Left lung (tissue), 4 donors: ENCODE measurements at regions not wholly inside any gene's neighbourhood (a gene's known extent, or its start where the extent isn't known, plus 50 kb on each side); places are given as distances from the start of the nearest gene placed in this dataset.

ENCODE experiments used
- ATAC-seq: fragments of 200-7000 bp; cut with Tn5 transposase; one replicate; pipeline ENCODE4 v1.9.1; 2020; ENCODE audit warnings: moderate library complexity
- DNase-seq, 4 donors: peaks; one replicate each; pipeline ENCODE4 v3.0.0-alpha.2; 2013 to 2020
- H3K27ac ChIP-seq, 2 donors: fragments of 200-600 bp; sonication (generic) in 1 of 2; one replicate each; pipeline versions ENCODE4 v1.5.0 to v1.8.0; 2020 to 2021
- H3K27me3 ChIP-seq, 2 donors: fragments of 200-600 bp; sonication (generic) in 1 of 2; one replicate each; pipeline versions ENCODE4 v1.5.0 to v1.8.0; 2020 to 2021
- H3K36me3 ChIP-seq, 2 donors: fragments of 200-600 bp; sonication (generic) in 1 of 2; one replicate each; pipeline versions ENCODE4 v1.5.0 to v1.8.0; 2020 to 2021
- H3K4me1 ChIP-seq, 2 donors: fragments of 200-600 bp; one replicate each; pipeline ENCODE4 v1.8.0; 2021
- H3K4me3 ChIP-seq, 2 donors: fragments of 200-600 bp; sonication (generic) in 1 of 2; one replicate each; pipeline versions ENCODE4 v1.5.0 to v1.8.0; 2020 to 2021; ENCODE audit warnings: mild to moderate bottlenecking in 1 of 2
- H3K9me3 ChIP-seq, 2 donors: fragments of 200-600 bp; sonication (generic) in 1 of 2; one replicate each; pipeline versions ENCODE4 v1.5.0 to v1.8.0; 2020 to 2021
- CTCF ChIP-seq, 2 donors: fragments of 200-600 bp; sonication (generic) in 1 of 2; IDR thresholded peaks; one replicate each; pipeline versions ENCODE4 v1.5.0 to v1.8.0; 2021; ENCODE audit warnings: antibody characterized with exemption in 2 of 2
- intact Hi-C, 2 donors: fragments of 100-400 bp; cut with DNase I; formaldehyde crosslinking; loops; one replicate each; pipeline versions ENCODE4 v1.11.2 to v1.14.2; 2022
- donor health status: DM: no; HTN: yes; CAD: no.
- donor health status: DM: no; HTN: no; CAD: no.

- intact Hi-C loops: no loop called here
- Histone ChIP-seq H3K36me3 (no peaks in the 10 kb centered on the region), H3K27ac (no peak overlapping the region), H3K27me3 (no peaks in the 10 kb centered on the region), H3K9me3 (no peaks in the 10 kb centered on the region), H3K4me3 (no peak overlapping the region), H3K4me1 (no peaks in the 10 kb centered on the region)
- TF ChIP-seq CTCF (IDR thresholded peaks at IDR 0.05): no peak
- ATAC-seq (no peak), DNase-seq (no peak)
Measured at GRCh38 chr6:134676307-134677281, 273.3 kb downstream of the ALDH8A1 start.

- intact Hi-C loops: no loop called here
- ATAC-seq (no peak), DNase-seq (no peak)
- Histone ChIP-seq H3K4me1 (no peaks in the 10 kb centered on the region), H3K36me3 (no peaks in the 10 kb centered on the region), H3K9me3 (no peaks in the 10 kb centered on the region), H3K4me3 (no peak overlapping the region), H3K27ac (no peak overlapping the region), H3K27me3 (no peaks in the 10 kb centered on the region)
- TF ChIP-seq CTCF (IDR thresholded peaks at IDR 0.05): no peak
Measured at GRCh38 chr6:134675110-134676054, 274.5 kb downstream of the ALDH8A1 start.

- Histone ChIP-seq H3K27ac (no peak overlapping the region), H3K4me3 (no peak overlapping the region), H3K9me3 (no peaks in the 10 kb centered on the region), H3K36me3 (no peaks in the 10 kb centered on the region), H3K4me1 (no peaks in the 10 kb centered on the region), H3K27me3 (no peaks in the 10 kb centered on the region)
- intact Hi-C loops: no loop called here
- TF ChIP-seq CTCF (IDR thresholded peaks at IDR 0.05): no peak
- DNase-seq: no peak
- no peak for ATAC-seq
Measured at GRCh38 chr6:134674562-134674961, 275.3 kb downstream of the ALDH8A1 start.

- no peaks in the 10 kb centered on the region for H3K36me3 ChIP-seq
- DNase-seq: no peak
- intact Hi-C loops: no loop called here
- H3K9me3 ChIP-seq: no peaks in the 10 kb centered on the region
- no peak overlapping the region for H3K4me3 ChIP-seq
- H3K27me3 ChIP-seq: no peaks in the 10 kb centered on the region
- ATAC-seq: no peak
- H3K27ac ChIP-seq: no peak overlapping the region
- H3K4me1 ChIP-seq: no peaks in the 10 kb centered on the region
- TF ChIP-seq CTCF (IDR thresholded peaks at IDR 0.05): no peak
Measured at GRCh38 chr6:134669485-134669884, 280.4 kb downstream of the ALDH8A1 start.

GRCh38 chr6:134667111-134667510 is 282.8 kb downstream of the ALDH8A1 start:
- intact Hi-C loops: no loop called here

More at GRCh38 chr6:134667111-134667510, 282.8 kb downstream of the ALDH8A1 start:
- Histone ChIP-seq H3K9me3 (no peaks in the 10 kb centered on the region), H3K4me1 (peaks cover 0 to under 1% of the 10 kb centered on the region in 2 donors), H3K36me3 (no peaks in the 10 kb centered on the region), H3K27me3 (no peaks in the 10 kb centered on the region), H3K27ac (no peak overlapping the region), H3K4me3 (no peak overlapping the region)
- no peak for ATAC-seq
- DNase-seq: no peak
- no peak for TF ChIP-seq CTCF (IDR thresholded peaks at IDR 0.05)
